GM11168 (cell line): ENCODE measurements at regions not wholly inside any gene's neighbourhood (a gene's known extent, or its start where the extent isn't known, plus 50 kb on each side); places are given as distances from the start of the nearest gene placed in this dataset.

Experiments
- in situ Hi-C: fragments of 300-500 bp; cut with MboI; formaldehyde crosslinking; loops from one replicate; pipeline ENCODE4 v1.12.0; 2022; ENCODE audit warnings: low sequenced_read_pairs; ENCODE audit not compliant: unreplicated experiment

DNA sequence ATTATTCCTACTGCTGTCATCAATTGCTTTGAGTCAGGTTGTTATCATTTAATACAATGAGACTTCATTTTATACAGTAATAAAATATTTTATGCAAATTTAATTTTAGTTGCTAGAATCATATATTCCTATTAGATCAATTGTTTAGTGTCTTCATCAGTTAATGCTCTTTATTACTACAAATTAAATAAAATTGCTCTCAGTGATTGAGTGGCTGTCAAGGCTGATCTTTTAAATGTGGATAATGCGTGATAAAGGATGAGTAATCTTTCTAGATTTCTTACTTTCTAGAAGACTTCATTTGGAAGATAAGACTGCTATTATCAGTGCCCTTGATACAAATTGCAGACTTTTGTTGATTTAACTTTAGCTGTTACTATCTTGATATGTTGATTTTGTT, 59.6 kb upstream of the CDH2 start:
- in situ Hi-C loops = no loop called here
